ENCODE measurements at regions not wholly inside any gene's neighbourhood (a gene's known extent, or its start where the extent isn't known, plus 50 kb on each side); places are given as distances from the start of the nearest gene placed in this dataset.
"Not testable (repeated sequence)": the region's sequence is repeated elsewhere in the genome, so short reads cannot be mapped to it uniquely, and the experiment has no call there.

DNA sequence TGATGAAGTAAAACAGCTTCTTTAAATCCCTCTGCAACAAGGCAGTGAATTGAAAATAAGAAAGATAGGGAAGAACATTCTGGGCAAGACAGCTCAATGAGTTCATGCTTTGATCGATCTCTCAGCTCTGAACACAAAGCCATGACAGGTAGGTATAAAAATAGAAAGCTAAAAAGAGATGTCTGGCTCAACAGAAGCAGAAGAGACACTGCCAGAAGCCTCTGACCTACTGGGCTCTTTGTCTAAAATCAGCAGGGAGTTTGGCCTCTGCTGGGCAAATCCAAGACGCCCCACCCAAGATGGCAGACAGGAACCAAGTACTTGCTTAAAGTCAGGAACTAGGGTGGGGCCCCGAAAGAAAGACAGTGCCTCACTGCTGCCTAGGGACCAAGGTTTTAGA, 2684.1 kb upstream of the TPTE start:
- not testable (repeated sequence) for DNase-seq

DNA sequence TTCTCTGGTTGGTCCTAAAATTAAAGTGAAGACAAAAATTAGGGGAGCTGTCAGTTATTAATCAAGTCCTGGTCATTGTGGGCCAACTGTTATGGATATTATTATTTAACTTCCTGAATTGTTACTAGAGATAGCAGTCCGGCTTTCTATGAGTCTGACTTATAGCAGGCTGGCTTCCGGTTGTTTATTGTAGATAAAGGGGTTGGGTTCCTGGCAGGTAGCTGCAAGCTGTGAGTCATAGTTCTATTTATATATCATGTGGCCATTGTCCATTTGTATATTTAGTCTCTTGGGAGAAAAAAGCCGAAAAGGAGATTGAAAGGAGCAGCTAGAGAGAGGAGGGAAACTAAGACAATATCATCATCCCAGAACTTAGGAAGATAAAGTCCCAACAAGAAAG, 2668.0 kb upstream of the TPTE start:
- DNase-seq = not testable (repeated sequence)

DNA sequence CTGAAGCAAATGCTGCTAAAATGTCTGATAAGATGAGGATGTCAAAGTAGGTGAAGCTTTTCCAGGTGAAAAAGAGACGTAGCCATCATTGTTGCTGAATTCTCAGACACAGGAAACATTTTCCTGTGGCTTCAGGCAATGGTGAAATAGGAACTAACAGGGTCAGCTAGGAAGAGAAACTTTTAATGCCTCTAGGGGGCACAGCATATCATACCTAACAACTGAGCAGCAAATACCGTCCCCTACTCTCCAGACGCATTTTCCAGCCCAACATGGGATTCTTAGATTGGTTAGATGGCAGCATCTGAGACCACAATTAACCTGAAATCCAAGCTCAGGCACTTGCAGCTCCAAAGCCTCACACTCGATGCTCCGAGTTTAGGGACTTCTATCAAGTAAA, 2667.5 kb upstream of the TPTE start:
- not testable (repeated sequence) for DNase-seq

All from activated T-cell treated with anti-CD3 and anti-CD28 coated beads, Interleukin-2, amount 50 U/mL, for 1 hour (primary cell).